ENCODE measurements at regions not wholly inside any gene's neighbourhood (a gene's known extent, or its start where the extent isn't known, plus 50 kb on each side); places are given as distances from the start of the nearest gene placed in this dataset.
"Not testable (repeated sequence)": the region's sequence is repeated elsewhere in the genome, so short reads cannot be mapped to it uniquely, and the experiment has no call there.

DNA sequence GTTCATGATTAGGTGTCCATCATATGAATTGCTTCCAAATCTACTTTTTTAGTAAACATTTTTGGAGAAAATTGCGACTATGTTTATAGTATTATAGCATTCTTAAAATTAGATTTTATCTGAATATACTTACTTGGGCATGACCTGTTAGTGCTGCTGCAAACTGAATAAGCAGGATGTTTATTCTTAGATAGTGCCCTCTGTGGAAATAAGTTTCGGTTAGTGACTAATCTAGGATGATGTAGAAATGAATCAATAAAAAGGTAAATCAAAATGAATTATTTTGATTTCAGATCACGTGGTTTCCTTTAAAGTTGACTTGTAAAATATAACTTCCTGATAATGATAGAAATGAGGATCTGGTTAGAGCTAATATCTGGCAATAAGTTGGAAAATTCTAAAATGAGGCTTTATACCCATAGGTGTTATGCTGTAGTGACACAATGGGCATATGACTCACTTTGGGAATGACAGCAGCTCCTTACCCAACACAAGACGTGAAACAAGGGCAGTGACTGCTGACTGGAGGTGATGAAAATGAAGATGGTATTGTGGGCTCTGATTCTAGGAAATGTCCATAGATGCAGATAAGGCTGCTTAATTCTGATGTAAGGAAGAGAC, 165.8 kb upstream of the TCF4 start:
- DNase-seq (ENCODE audit: low read depth), result peak; percentile 4
- in situ Hi-C loops (cut with HindIII; ENCODE audit: low pct_unique_long_range_greater_than_20kb, low sequenced_read_pairs), result no loop called here

DNA sequence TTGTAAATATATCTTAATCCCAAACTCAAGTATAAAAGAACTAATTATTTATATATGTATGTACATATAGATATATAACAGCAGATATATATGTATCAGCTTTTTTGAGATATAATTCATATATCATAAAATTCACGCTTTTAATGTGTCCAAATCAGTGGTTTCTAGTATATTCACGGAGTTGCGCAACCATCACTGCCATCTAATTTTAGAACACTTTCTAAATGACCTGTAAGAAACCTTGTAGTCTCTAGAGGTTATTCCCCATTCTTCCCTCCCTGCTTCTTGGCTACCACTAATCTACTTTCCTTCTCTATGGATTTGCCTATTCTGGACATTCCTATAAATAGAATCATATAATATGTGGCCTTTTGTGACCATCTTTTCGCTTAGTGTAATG, 163.5 kb upstream of the TCF4 start:
- DNase-seq (ENCODE audit: low read depth), result no peak
- in situ Hi-C loops (cut with HindIII; ENCODE audit: low pct_unique_long_range_greater_than_20kb, low sequenced_read_pairs), result no loop called here

DNA sequence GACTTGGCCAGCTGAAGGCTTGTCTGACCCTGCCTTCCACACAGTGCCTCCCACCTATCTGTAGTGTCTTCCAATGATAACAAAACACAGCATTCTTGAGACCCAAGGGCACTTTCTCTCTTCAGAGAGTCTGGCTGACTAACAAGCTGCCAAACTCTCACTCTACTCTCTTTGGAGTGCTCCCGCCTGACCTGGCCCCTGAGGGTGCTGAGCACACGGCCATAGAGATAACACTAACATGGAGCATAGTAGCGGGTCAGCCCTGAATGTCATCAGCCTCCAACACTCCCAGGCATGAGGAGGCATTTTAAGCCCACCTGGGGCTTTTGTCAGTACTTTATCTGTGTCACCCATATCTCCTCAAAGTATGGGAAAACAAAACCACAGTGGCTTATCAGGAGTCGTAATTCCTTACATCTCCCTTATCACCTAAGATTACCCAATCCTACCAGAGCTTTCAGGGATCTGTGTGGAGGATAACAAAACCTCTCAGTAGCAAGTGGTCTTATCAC, 160.3 kb upstream of the TCF4 start:
- in situ Hi-C loops (cut with HindIII; ENCODE audit: low pct_unique_long_range_greater_than_20kb, low sequenced_read_pairs), result no loop called here
- DNase-seq (ENCODE audit: low read depth), result no peak

DNA sequence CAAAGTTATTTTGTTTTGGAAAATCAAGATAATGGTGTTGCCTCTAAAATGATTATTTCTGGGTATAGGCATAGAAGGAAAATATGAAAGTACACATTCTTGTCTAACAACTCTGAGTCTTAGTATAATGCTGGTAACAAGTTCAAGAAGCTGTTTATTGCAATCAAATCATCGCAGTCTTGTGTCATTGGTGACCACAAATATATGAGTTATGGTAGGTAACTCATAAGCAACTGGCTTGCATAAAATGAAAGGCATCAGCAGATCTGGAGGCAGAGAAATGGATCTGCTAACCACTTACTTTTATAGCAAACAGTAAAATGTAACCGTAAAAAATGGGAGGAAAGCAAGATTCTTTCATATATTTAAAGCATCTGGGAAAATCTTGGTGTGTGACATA, 156.2 kb upstream of the TCF4 start:
- DNase-seq (ENCODE audit: low read depth), result no peak
- in situ Hi-C loops (cut with HindIII; ENCODE audit: low pct_unique_long_range_greater_than_20kb, low sequenced_read_pairs), result no loop called here

DNA sequence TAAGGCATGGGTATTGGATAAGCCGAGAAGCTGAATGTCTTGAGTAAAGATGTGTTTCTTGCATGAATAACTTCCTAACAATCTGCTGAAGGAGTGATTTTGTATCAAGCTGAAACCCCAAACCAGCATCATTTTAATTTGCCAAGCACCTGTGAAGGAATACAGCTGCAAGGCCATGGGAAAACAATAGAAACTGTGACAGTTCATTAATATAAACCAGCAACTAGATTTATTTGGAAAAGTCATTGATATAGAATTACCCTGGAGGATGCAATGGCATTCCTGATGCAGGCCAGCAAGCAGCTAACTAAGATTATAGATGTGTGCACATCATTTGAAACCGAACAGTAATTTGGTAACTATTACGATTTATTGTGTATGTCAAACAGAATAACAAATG, 155.7 kb upstream of the TCF4 start:
- DNase-seq (ENCODE audit: low read depth), result no peak
- in situ Hi-C loops (cut with HindIII; ENCODE audit: low pct_unique_long_range_greater_than_20kb, low sequenced_read_pairs), result no loop called here

DNA sequence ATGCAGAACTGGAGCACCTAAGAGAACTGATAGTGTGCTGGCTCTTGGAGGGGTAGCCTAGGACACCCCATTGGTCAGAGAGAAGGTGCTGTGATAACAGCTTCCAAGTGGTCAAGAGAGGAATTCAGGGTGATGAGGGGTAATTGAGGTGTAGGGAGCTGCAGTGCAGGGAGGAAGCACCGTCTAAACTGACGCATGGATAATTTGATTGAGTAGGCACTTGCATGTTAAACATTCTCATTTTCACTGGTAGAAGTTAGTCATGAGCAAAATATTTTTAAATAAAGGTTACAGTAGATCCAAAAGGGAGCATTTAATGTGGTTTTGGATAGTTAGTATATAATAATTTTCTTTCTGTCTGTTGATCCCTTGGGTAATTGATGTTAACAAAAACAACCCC, 155.1 kb upstream of the TCF4 start:
- in situ Hi-C loops (cut with HindIII; ENCODE audit: low pct_unique_long_range_greater_than_20kb, low sequenced_read_pairs), result no loop called here
- DNase-seq (ENCODE audit: low read depth), result no peak

DNA sequence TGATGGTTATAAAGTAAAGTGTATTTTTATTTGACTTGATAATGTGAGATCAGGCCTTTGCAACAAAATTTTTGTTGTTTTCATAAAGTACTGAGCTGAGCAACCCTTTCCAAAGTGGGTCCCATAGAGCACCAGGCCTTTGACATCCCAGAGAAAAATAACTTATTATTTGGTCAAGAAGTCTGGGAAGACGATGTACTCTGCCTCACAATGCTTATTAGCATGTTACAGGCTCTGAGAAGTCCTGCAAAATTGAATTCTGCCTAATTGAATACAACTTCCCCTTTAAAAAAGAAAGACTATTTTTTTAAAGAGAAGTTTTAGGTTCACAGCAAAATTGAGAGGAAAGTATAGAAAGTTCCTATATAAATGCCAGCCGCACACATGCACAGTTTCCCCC, 151.5 kb upstream of the TCF4 start:
- DNase-seq (ENCODE audit: low read depth), result no peak
- in situ Hi-C loops (cut with HindIII; ENCODE audit: low pct_unique_long_range_greater_than_20kb, low sequenced_read_pairs), result no loop called here

DNA sequence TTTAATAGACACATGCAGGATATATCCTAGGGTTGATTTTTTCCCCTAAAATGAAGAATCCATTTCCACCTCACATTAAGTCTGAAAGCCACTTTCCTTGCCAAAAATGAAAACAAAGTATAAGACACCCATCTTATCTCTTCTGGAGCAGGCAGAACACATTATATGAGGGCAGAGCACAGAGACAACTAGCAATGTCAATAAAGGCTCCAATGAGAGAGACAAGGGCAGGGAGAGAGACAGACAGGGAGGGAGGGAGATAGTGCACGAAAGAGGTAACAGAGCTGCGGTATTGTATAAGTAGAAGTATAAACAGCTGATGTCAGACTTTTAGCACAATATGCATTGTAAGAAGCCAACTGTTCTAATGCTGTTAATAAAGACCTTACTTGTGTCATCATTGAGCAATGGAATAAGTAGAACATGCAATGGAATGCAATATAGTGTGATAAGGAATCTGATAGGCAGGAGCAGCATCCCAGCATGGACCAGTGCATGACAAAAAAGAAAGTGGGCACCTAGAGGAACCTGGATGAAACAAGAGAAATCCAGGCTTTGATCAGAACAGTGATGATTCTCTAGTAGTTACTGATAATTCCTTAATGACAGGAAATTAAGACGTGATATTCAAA, 150.6 kb upstream of the TCF4 start:
- DNase-seq (ENCODE audit: low read depth), result no peak
- in situ Hi-C loops (cut with HindIII; ENCODE audit: low pct_unique_long_range_greater_than_20kb, low sequenced_read_pairs), result no loop called here

DNA sequence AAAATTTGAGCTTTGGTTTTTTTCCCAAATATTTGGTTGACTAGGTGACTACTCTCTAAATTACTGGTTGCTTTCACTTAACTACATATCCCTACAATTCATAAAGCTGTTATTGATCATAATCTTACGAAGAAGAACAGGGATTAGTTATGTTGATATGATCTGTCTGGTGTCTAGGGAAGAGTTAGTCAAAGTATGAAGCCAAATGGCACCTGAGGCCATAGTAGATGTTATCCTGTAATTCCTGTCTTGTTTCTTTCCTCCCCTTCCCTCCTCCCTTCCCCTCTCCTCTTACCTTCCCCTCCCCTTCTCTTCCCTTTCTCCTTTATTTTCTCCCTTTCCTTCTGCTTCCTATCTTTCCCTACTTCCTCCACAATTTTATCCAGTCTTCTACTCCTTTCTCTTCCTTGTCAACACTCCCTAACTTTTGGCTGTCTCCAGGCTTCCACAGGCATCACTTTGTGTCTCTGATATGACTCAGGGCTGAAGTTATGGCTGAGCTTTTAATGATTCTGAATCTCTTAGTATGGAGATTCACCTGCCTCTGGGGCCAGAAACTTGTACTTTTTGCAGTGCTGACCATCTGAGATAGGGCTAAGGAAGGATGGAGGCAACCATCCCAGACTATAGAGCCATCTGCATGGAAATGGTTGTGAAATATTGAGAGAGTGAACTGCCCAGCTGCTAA, 149.9 kb upstream of the TCF4 start:
- no peak for DNase-seq (ENCODE audit: low read depth)

DNA sequence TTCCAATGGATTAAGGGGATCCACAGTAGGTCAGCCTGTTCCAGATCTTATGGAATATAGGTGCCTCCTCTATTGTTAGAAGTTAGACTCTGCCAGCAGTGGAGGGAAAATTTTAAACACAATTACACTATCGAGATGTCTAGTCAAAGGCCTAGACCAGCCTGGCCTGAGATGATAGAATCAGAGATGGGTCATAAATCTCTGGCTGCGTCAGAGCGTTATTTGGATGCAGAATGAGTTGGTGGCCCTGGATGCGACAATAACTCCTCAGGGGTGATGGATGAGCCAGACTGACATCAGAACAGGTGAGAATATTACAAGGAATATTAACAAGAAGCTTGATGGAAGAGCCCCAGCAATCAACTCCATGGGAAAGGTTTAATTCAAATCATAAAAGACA, 149.3 kb upstream of the TCF4 start:
- in situ Hi-C loops (cut with HindIII; ENCODE audit: low pct_unique_long_range_greater_than_20kb, low sequenced_read_pairs), result no loop called here
- no peak for DNase-seq (ENCODE audit: low read depth)

More for the DNA sequence above, 149.9 kb upstream of the TCF4 start:
- in situ Hi-C loops (cut with HindIII; ENCODE audit: low pct_unique_long_range_greater_than_20kb, low sequenced_read_pairs), result no loop called here

DNA sequence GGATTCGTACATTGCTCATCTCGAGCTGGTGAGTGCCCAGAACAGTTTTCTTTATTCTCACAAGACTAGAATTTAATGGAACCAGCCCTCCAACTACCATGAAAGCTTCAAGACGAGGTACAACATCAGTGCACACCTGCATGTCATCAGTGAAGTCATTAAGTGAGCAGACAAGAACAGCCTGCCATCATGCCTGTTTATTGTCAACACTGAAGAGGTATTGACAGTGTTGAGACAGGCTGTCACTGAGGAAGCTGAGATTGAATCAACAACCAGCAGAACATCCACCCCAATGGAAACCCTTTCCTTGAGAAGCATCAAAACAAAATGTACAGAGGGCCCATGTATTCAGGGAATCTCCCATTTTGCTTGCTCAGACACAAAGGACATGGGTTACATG, 148.0 kb upstream of the TCF4 start:
- DNase-seq (ENCODE audit: low read depth), result no peak
- in situ Hi-C loops (cut with HindIII; ENCODE audit: low pct_unique_long_range_greater_than_20kb, low sequenced_read_pairs), result no loop called here

DNA sequence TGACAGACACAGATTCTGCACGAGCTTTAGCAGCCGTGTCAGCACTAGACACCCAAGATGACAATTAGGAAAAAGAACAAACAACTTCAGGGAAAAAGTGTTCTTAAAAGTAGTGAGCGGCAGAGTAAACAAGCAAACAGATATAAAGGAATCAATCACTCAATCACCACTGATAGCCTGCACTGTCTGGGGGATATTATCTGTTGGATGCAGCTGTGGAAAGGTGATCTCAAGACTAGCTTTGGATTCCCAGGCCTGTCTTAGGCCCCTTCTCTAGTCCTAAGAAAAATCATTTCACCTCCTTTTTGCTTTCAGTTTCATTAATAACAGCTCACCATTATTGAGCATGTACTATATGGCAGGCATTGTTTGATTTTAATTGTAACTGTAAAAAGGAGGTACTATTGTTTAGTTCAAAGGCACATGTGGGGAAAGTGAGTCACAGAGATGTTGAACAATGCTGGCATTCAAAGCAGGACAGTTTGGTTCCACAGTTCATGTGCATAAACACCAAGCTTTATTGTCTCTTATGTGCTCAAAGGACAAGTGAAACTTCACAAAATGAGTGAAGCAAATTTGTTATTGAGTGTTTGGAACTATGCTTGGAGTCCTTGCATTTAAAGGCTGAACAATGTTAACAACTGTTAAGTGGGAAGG, 147.3 kb upstream of the TCF4 start:
- DNase-seq (ENCODE audit: low read depth), result no peak
- in situ Hi-C loops (cut with HindIII; ENCODE audit: low pct_unique_long_range_greater_than_20kb, low sequenced_read_pairs), result no loop called here

DNA sequence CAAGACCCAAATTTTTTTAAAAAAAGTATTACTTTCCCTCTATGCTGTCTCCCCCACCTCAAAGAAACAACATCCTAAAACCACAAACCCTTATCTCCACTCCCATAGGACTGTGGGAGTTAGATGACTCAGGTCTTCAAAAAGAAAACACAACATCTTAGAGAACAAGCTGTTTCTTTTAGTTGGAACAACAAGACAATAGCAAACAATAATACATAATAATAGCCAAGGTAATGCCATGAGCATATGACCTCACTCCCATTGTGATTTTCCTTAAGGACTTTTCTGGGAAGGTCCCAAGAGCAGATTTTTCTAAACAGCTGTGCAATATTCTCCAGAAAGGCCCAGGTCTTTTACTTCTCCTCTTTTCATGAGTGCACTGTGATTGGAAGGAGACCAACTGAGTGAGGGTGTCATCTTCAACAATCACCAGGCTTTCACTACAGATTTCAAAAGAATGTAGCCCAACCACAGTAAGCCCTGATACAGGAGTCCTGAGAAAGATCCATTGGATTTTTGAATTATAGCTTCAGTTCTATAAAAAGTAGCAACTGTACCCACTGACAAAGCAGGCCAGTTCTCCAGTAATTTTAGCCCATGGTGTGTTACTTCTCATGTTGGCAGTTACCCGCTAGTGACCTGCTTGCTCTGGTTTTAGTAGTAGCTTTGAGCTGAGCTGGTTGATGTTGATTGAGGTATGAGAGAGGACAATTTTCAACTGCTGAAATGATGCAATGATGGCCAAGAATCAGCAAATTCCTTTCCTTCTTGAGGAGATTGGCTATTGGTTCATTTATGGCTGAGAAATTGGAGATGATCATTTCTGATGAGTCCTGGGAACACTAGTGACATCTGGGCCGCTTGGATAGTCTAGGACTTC, 144.5 kb upstream of the TCF4 start:
- in situ Hi-C loops (cut with HindIII; ENCODE audit: low pct_unique_long_range_greater_than_20kb, low sequenced_read_pairs), result no loop called here
- no peak for DNase-seq (ENCODE audit: low read depth)

DNA sequence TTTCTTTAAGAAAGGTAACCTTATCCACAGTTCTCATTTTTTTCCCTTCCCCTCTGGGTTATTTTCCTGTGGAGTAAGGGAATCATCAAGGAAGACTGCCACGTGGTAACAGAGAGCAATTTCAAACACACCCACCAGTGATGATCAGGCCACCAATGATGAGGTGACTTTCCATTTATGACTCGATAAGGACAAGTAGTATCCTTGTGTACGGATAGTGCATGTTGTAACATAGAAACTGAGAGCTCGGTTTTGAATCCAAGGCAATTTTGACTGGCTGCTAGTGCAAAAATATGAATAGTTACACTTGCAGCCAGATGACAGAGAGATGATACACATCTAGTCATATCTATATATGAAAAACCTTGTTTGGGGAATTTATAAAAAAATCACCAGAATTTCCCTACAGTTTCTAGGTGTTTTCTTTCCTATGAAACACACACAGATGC, 143.6 kb upstream of the TCF4 start:
- DNase-seq (ENCODE audit: low read depth), result no peak
- in situ Hi-C loops (cut with HindIII; ENCODE audit: low pct_unique_long_range_greater_than_20kb, low sequenced_read_pairs), result no loop called here

DNA sequence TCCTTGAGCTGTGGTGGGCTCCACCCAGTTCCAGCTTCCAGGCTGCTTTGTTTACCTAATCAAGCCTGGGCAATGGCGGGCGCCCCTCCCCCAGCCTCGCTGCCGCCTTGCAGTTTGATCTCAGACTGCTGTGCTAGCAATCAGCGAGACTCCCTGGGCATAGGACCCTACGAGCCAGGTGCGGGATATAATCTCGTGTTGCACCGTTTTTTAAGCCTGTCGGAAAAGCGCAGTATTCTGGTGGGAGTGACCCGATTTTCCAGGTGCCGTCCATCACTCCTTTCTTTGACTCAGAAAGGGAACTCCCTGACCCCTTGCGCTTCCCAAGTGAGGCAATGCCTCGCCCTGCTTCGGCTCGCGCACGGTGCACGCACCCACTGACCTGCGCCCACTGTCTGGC, 133.0 kb upstream of the TCF4 start:
- DNase-seq (ENCODE audit: low read depth); in situ Hi-C loops (cut with HindIII; ENCODE audit: low pct_unique_long_range_greater_than_20kb, low sequenced_read_pairs): not testable (repeated sequence)

DNA sequence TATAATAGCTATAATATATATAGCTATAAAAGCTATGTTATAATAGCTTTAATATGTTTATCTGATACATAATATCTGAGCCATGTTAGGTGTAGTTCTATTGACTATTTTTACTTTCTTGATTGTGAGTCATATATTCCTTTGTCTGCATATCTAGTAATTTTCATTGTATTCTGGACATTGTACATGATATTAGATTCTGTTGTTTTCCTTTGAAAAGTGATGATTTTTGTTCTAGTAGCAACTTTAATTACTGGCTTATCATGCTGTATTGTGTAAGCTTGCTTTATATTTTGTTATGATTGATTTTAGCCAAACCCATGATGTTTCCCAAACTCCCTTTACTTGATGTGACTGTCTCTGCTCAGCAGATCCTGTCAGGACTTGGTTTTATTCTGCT, 125.7 kb upstream of the TCF4 start:
- no peak for DNase-seq (ENCODE audit: low read depth)
- in situ Hi-C loops (cut with HindIII; ENCODE audit: low pct_unique_long_range_greater_than_20kb, low sequenced_read_pairs), result no loop called here

DNA sequence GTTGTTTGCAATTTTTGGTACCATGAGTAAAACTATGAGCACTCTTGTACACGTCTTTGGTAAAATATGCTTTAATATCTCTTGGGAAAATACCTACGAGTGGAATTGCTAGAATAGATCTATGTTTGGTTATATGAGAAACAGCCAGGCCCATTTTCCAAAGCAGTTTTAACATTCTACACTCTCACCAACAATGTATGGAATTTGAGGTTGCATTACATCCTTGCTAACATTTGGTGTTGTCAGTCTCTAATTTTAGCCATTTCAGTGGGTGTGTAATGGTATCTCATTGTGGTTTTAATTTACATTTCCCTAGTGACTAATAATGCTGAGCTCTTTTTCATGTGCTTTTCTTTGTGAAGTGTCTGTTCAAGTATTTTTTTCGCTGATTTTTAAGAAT, 118.9 kb upstream of the TCF4 start:
- DNase-seq (ENCODE audit: low read depth), result no peak
- in situ Hi-C loops (cut with HindIII; ENCODE audit: low pct_unique_long_range_greater_than_20kb, low sequenced_read_pairs), result no loop called here

DNA sequence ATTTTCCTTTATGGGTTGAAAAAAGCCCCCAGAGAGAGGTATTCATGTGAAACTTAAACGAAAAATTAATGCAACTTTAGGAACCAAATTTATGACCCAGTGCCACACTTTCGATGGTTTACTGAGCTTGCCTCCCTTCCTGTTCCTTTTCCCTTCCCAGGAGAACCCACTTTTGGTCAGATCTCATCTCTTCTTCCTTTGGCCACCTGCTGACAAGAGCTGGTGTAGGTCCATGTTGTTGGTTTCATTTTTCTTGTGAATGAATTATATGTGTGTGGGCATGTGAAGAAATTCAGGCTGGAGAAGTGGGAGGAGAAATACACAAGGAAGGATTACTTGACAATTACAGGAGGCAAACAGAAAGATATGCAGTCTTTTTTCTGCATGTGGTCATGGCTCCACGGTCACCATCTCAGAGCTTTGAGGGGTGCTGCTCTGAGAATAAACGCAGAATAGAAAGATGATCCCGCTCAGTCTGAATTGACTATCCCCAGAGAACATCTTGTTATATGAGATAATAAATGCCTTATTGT, 111.3 kb upstream of the TCF4 start:
- DNase-seq (ENCODE audit: low read depth), result no peak

More for the DNA sequence above, 111.3 kb upstream of the TCF4 start:
- in situ Hi-C loops (cut with HindIII; ENCODE audit: low pct_unique_long_range_greater_than_20kb, low sequenced_read_pairs), result no loop called here
